ENCODE measurements at regions not wholly inside any gene's neighbourhood (a gene's known extent, or its start where the extent isn't known, plus 50 kb on each side); places are given as distances from the start of the nearest gene placed in this dataset.

GRCh38 chr3:115321400-115321805 is 174.3 kb upstream of the ZBTB20 start:
- Histone ChIP-seq H3K4me2 (ENCODE audit: low read length) (no peak overlapping the region), H3K27ac (no peak overlapping the region)

GRCh38 chr3:115322901-115323300 is 175.8 kb upstream of the ZBTB20 start:
- no peak overlapping the region for H3K27ac ChIP-seq
- no peak overlapping the region for H3K9ac ChIP-seq
- no peaks in the 10 kb centered on the region for H3K79me2 ChIP-seq
- no peak overlapping the region for H2AFZ ChIP-seq
- H3K4me3 ChIP-seq (ENCODE audit: low read depth, low read length): no peak overlapping the region
- no peaks in the 10 kb centered on the region for H3K4me1 ChIP-seq
- no peaks in the 10 kb centered on the region for H3K36me3 ChIP-seq (ENCODE audit: control insufficient read depth, insufficient read depth, low read length)
- no peaks in the 10 kb centered on the region for H3K27me3 ChIP-seq (ENCODE audit: control insufficient read depth, insufficient read depth, low read length)
- no peak for TF ChIP-seq CTCF (IDR thresholded peaks at IDR 0.05)
- no peaks in the 10 kb centered on the region for H3K9me3 ChIP-seq (ENCODE audit: control insufficient read depth, low read length)
- no peak overlapping the region for H3K4me2 ChIP-seq (ENCODE audit: low read length)

More at GRCh38 chr3:115321400-115321805, 174.3 kb upstream of the ZBTB20 start:
- Histone ChIP-seq H3K4me1 (no peaks in the 10 kb centered on the region), H3K27me3 (ENCODE audit: control insufficient read depth, insufficient read depth, low read length) (no peaks in the 10 kb centered on the region), H3K9me3 (ENCODE audit: control insufficient read depth, low read length) (no peaks in the 10 kb centered on the region), H3K36me3 (ENCODE audit: control insufficient read depth, insufficient read depth, low read length) (no peaks in the 10 kb centered on the region), H3K4me3 (ENCODE audit: low read depth, low read length) (no peak overlapping the region), H3K9ac (no peak overlapping the region), H3K79me2 (no peaks in the 10 kb centered on the region), H2AFZ (no peak overlapping the region)
- TF ChIP-seq CTCF (IDR thresholded peaks at IDR 0.05): no peak

GRCh38 chr3:115323380-115323779 is 176.3 kb upstream of the ZBTB20 start:
- Histone ChIP-seq H3K9ac (no peak overlapping the region), H3K27me3 (ENCODE audit: control insufficient read depth, insufficient read depth, low read length) (no peaks in the 10 kb centered on the region), H3K4me2 (ENCODE audit: low read length) (no peak overlapping the region), H3K36me3 (ENCODE audit: control insufficient read depth, insufficient read depth, low read length) (no peaks in the 10 kb centered on the region), H3K27ac (no peak overlapping the region), H3K79me2 (no peaks in the 10 kb centered on the region), H2AFZ (no peak overlapping the region), H3K4me3 (ENCODE audit: low read depth, low read length) (no peak overlapping the region), H3K9me3 (ENCODE audit: control insufficient read depth, low read length) (no peaks in the 10 kb centered on the region), H3K4me1 (no peaks in the 10 kb centered on the region)
- no peak for TF ChIP-seq CTCF (IDR thresholded peaks at IDR 0.05)

- Histone ChIP-seq H3K9me3 (ENCODE audit: control insufficient read depth, low read length) (no peaks in the 10 kb centered on the region), H3K27me3 (ENCODE audit: control insufficient read depth, insufficient read depth, low read length) (no peaks in the 10 kb centered on the region), H3K36me3 (ENCODE audit: control insufficient read depth, insufficient read depth, low read length) (no peaks in the 10 kb centered on the region), H3K4me2 (ENCODE audit: low read length) (no peak overlapping the region), H3K79me2 (no peaks in the 10 kb centered on the region), H3K9ac (no peak overlapping the region), H3K4me1 (no peaks in the 10 kb centered on the region), H3K27ac (no peak overlapping the region), H3K4me3 (ENCODE audit: low read depth, low read length) (no peak overlapping the region), H2AFZ (no peak overlapping the region)
- TF ChIP-seq CTCF (IDR thresholded peaks at IDR 0.05): no peak
Observed at GRCh38 chr3:115324056-115324455, 177.0 kb upstream of the ZBTB20 start.

- H3K4me3 ChIP-seq (ENCODE audit: low read depth, low read length): no peak overlapping the region
- no peak overlapping the region for H3K4me2 ChIP-seq (ENCODE audit: low read length)
- no peak overlapping the region for H3K9ac ChIP-seq
- H3K27ac ChIP-seq: no peak overlapping the region
- no peaks in the 10 kb centered on the region for H3K79me2 ChIP-seq
- no peaks in the 10 kb centered on the region for H3K27me3 ChIP-seq (ENCODE audit: control insufficient read depth, insufficient read depth, low read length)
- H3K9me3 ChIP-seq (ENCODE audit: control insufficient read depth, low read length): no peaks in the 10 kb centered on the region
- H3K36me3 ChIP-seq (ENCODE audit: control insufficient read depth, insufficient read depth, low read length): no peaks in the 10 kb centered on the region
- H3K4me1 ChIP-seq: no peaks in the 10 kb centered on the region
- H2AFZ ChIP-seq: no peak overlapping the region
- TF ChIP-seq CTCF (IDR thresholded peaks at IDR 0.05): no peak
Observed at GRCh38 chr3:115325539-115325938, 178.5 kb upstream of the ZBTB20 start.
